Heart left ventricle (tissue), 16 donors: ENCODE measurements at regions not wholly inside any gene's neighbourhood (a gene's known extent, or its start where the extent isn't known, plus 50 kb on each side); places are given as distances from the start of the nearest gene placed in this dataset.

Experiments
- ATAC-seq, 4 donors: fragments of 200-7000 bp; cut with Tn5 transposase; one replicate each; pipeline ENCODE4 v1.9.1; 2020 to 2022; ENCODE audit warnings: moderate library complexity in 4 of 4, mild to moderate bottlenecking in 3 of 4, moderate number of reproducible peaks in 1 of 4
- DNase-seq, 5 donors: peaks; one replicate each; pipeline ENCODE4 v3.0.0-alpha.2; 2020
- H3K27ac ChIP-seq, 12 donors: fragments of 200-600 bp; sonication (generic) in 4 of 12; one replicate each; pipeline versions ENCODE4 v1.5.0 to v1.8.0; 2016 to 2022; ENCODE audit warnings: mild to moderate bottlenecking in 2 of 12
- H3K27me3 ChIP-seq, 9 donors: fragments of 200-600 bp; sonication (generic) in 2 of 9; one replicate each; pipeline versions ENCODE4 v1.5.1 to v1.8.0; 2016 to 2022; ENCODE audit warnings: mild to moderate bottlenecking in 3 of 9
- H3K36me3 ChIP-seq, 9 donors: fragments of 200-600 bp; sonication (generic) in 2 of 9; one replicate each; pipeline versions ENCODE4 v1.5.0 to v1.8.0; 2018 to 2022; ENCODE audit warnings: mild to moderate bottlenecking in 2 of 9
- H3K4me1 ChIP-seq, 12 donors: fragments of 200-600 bp; sonication (generic) in 4 of 12; one replicate each; pipeline versions ENCODE4 v1.5.0 to v1.8.0; 2016 to 2022; ENCODE audit warnings: mild to moderate bottlenecking in 3 of 12
- H3K4me3 ChIP-seq, 12 donors: fragments of 200-600 bp; sonication (generic) in 4 of 12; one replicate each; pipeline versions ENCODE4 v1.5.0 to v1.8.0; 2017 to 2022; ENCODE audit warnings: mild to moderate bottlenecking in 9 of 12, moderate library complexity in 4 of 12
- H3K9me3 ChIP-seq, 12 donors: fragments of 200-600 bp; sonication (generic) in 4 of 12; one replicate each; pipeline versions ENCODE4 v1.5.0 to v1.8.0; 2016 to 2022; ENCODE audit warnings: mild to moderate bottlenecking in 1 of 12
- POLR2A ChIP-seq, 2 donors: fragments of 450-650 bp; IDR thresholded peaks; one replicate each; pipeline ENCODE4 v1.6.1; 2017; ENCODE audit warnings: antibody characterized with exemption in 2 of 2, mild to moderate bottlenecking in 2 of 2, moderate library complexity in 2 of 2
- WGBS, 4 donors: extraction: QIAGEN DNeasy Blood & Tissue Kit in 2 of 4; methylation state at CpG; one replicate each; pipeline versions ENCODE4 v1.1.5 to v1.1.7; 2013 to 2018; 5-methylcytosine and 5-hydroxymethylcytosine counted together
- intact Hi-C, 10 donors: fragments of 100-400 bp; cut with DNase I; formaldehyde crosslinking; loops; one replicate each; pipeline versions ENCODE4 v1.11.1 to v1.14.2; 2022
- TF ChIP-seq, protein P1 (sequence below), 12 donors: fragments of 200-600 bp; sonication (generic) in 4 of 12; IDR thresholded peaks; one replicate each; pipeline versions ENCODE4 v1.5.0 to v1.8.0; 2018 to 2022; ENCODE audit warnings: antibody characterized with exemption in 12 of 12, mild to moderate bottlenecking in 5 of 12
- donor health status: ischemic (EF 13 %, LVEDD 7.1; RV severe dilation, severe dysfunction).
- donor health status: healthy with polysubstance abuse.
- donor health status: DM: no; HTN: yes; CAD: no.
- donor health status: DM: no; HTN: no; CAD: no.
- donor health status: ischemic (EF 25% LVEDD 6.9; RV normal size, moderate dysfunction).
- donor health status: ischemic (EF 25% LVEDD 5.7; RV mildly dilated, moderate dysfunction).
- donor health status: healthy.
- donor health status: DM: yes; HTN: yes; CAD: no.
- donor health status: ischemic (EF 35%, LVEDD 5.7; RV mildly dilated, moderate dysfunction).
- donor health status: nonischemic (EF 11% LVEDD 7.7; RV severe dilation, severe dysfunction).
- donor health status: DM: yes; HTN: yes; CAD: no.
- donor health status: PGD.
- donor health status: ischemic (EF 29% LVEDD 5.4; RV normal size, mild dysfunction).
- donor health status: nonischemic (EF 23%, LVEDD 6.1; RV moderate dilation, normal function).

GRCh38 chr9:2340046-2340760 is 281.4 kb upstream of the VLDLR start:
- WGBS, 4 donors = 71 to 90% (median 85%) methylated on average over 2 of the region's 2 CpGs
- ATAC-seq = no peak
- TF ChIP-seq POLR2A (IDR thresholded peaks at IDR 0.05) = no peak
- TF ChIP-seq, protein P1, sequence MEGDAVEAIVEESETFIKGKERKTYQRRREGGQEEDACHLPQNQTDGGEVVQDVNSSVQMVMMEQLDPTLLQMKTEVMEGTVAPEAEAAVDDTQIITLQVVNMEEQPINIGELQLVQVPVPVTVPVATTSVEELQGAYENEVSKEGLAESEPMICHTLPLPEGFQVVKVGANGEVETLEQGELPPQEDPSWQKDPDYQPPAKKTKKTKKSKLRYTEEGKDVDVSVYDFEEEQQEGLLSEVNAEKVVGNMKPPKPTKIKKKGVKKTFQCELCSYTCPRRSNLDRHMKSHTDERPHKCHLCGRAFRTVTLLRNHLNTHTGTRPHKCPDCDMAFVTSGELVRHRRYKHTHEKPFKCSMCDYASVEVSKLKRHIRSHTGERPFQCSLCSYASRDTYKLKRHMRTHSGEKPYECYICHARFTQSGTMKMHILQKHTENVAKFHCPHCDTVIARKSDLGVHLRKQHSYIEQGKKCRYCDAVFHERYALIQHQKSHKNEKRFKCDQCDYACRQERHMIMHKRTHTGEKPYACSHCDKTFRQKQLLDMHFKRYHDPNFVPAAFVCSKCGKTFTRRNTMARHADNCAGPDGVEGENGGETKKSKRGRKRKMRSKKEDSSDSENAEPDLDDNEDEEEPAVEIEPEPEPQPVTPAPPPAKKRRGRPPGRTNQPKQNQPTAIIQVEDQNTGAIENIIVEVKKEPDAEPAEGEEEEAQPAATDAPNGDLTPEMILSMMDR (IDR thresholded peaks at IDR 0.05) = no peak
- no peak for DNase-seq
- Histone ChIP-seq H3K27me3 (no peaks in the 10 kb centered on the region), H3K27ac (no peak overlapping the region), H3K9me3 (no peaks in the 10 kb centered on the region), H3K4me3 (no peak overlapping the region), H3K4me1 (peaks cover 0 to 26% (median under 1%) of the 10 kb centered on the region in 12 donors), H3K36me3 (no peaks in the 10 kb centered on the region)
- intact Hi-C loops = loop anchor here in 1 of 10 donors (10.0 kb wide), 1 partner anchor 255 kb away; no protein-coding TSS in a partner anchor

DNA sequence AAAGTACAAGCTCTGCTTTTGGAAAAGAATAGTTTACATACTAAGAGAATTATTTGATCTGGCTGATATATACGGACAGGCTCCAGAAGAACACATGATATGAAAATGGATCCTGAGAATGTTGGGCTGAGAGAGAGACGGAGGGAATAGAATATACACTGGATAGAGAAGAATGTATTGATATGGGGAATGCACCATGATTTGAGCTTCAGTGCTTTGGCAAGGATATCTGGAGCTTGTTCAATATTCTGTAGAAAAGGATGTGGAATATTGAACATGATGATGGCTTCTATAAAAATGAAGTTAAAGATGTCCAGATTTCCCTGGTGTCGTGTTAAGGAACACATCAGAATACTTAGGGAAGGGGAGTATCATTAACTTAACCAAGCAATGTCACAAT is 280.5 kb upstream of the VLDLR start:
- no peak for ATAC-seq
- no peak for DNase-seq
- H3K4me3 ChIP-seq = no peak overlapping the region
- intact Hi-C loops = loop anchor here in 1 of 10 donors (10.0 kb wide), 1 partner anchor 254 kb away; no protein-coding TSS in a partner anchor
- TF ChIP-seq, protein P1 (IDR thresholded peaks at IDR 0.05) = no peak
- TF ChIP-seq POLR2A (IDR thresholded peaks at IDR 0.05) = no peak
- no peaks in the 10 kb centered on the region for H3K36me3 ChIP-seq
- no peaks in the 10 kb centered on the region for H3K9me3 ChIP-seq
- H3K4me1 ChIP-seq = peaks cover 0 to 27% (median 0%) of the 10 kb centered on the region in 12 donors
- no peak overlapping the region for H3K27ac ChIP-seq
- no peaks in the 10 kb centered on the region for H3K27me3 ChIP-seq
- 63 to 94% (median 94%) methylated on average over 3 of the region's 3 CpGs for WGBS, 4 donors

GRCh38 chr9:2341956-2342355 is 279.6 kb upstream of the VLDLR start:
- Histone ChIP-seq H3K27ac (no peak overlapping the region), H3K27me3 (no peaks in the 10 kb centered on the region), H3K9me3 (peaks cover 0 to 5% (median 0%) of the 10 kb centered on the region in 12 donors), H3K4me3 (no peak overlapping the region), H3K36me3 (no peaks in the 10 kb centered on the region), H3K4me1 (peaks cover 0 to 19% (median 1%) of the 10 kb centered on the region in 12 donors)
- WGBS, 4 donors = 94 to 100% (median 95%) methylated on average over 1 of the region's 1 CpG
- no peak for TF ChIP-seq POLR2A (IDR thresholded peaks at IDR 0.05)
- TF ChIP-seq, protein P1 (IDR thresholded peaks at IDR 0.05) = no peak
- intact Hi-C loops = loop anchor here in 1 of 10 donors (10.0 kb wide), 1 partner anchor 253 kb away; no protein-coding TSS in a partner anchor
- ATAC-seq = no peak
- DNase-seq = no peak

- Histone ChIP-seq H3K4me1 (peaks cover 0 to 4% (median 0%) of the 10 kb centered on the region in 12 donors), H3K27me3 (no peaks in the 10 kb centered on the region), H3K36me3 (no peaks in the 10 kb centered on the region), H3K4me3 (no peak overlapping the region), H3K9me3 (peaks cover 0 to 22% (median 0%) of the 10 kb centered on the region in 12 donors), H3K27ac (no peak overlapping the region)
- 86 to 96% (median 93%) methylated on average over 3 of the region's 3 CpGs for WGBS, 4 donors
- TF ChIP-seq, protein P1 (IDR thresholded peaks at IDR 0.05) = no peak
- TF ChIP-seq POLR2A (IDR thresholded peaks at IDR 0.05) = no peak
- intact Hi-C loops = loop anchor here in 1 of 10 donors (10.0 kb wide), 1 partner anchor 251 kb away; no protein-coding TSS in a partner anchor
- DNase-seq (no peak), ATAC-seq (no peak)
These were observed 277.8 kb upstream of the VLDLR start for GRCh38 chr9:2343756-2344155.
